NCI-H2171 treated with DMSO at 0.1 percent for 48 hours (cell line): ENCODE measurements at regions not wholly inside any gene's neighbourhood (a gene's known extent, or its start where the extent isn't known, plus 50 kb on each side); places are given as distances from the start of the nearest gene placed in this dataset.
A peak's percentile ranks its signal among the peaks of the same experiment; 100 is the strongest.
"Not testable (repeated sequence)": the region's sequence is repeated elsewhere in the genome, so short reads cannot be mapped to it uniquely, and the experiment has no call there.

ENCODE experiments used
- DNase-seq: peaks from one replicate; lab custom pipeline; 2025; lab: John Stamatoyannopoulos, UW

- no peak for DNase-seq
Measured at GRCh38 chr15:93360976-93361375, 272.0 kb upstream of the RGMA start.

GRCh38 chr15:93360318-93360717 is 271.3 kb upstream of the RGMA start:
- DNase-seq: no peak

DNA sequence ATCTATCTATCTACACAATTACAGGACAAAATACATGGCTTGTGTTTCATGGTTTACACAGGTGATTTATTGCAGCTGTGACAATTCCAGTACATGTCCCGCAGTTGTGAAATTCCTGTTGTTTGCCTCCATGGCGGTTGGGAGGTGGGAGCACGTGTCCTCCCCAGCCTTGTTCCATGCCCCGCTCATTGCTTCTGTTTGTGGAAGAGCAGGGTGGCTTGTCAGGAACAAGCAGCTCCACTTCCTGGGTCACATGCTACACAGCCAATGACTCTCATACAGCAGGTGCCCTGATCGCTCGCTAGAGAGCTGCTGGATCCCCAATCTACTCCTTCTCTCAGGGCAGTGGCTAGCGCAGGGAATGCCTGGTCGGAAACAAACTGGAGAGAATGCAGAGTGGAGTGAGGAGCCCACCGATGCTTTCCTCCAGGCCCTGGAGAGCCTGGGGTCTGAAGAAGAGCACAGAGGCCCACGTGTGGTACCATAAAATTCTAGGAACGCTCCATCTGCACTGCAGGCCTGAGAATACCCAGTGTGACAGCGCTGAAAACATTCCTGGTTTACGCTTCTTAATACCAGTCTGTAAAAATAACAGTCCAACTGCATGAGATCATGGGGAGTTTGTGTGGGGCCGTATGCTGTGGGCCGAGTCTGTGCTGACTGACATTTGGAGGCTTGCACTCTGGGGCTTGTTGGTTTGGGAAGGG is 270.6 kb upstream of the RGMA start:
- DNase-seq: no peak

DNA sequence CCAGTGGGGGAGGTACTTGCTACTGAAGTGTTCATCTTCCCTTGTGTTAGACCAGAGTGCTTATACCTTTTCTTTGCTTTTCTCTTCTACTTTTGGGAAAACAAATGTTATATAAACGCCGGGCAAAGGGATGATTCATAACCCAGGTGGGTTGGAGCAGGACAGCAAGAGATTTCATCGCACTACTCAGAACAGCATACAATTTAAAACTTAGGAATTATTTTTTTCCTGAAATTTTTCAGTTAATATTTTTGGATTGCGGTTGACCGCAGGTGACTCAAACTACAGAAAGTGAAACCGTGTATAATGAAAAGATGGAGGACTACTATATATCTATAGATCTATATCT is 270.0 kb upstream of the RGMA start:
- no peak for DNase-seq

DNA sequence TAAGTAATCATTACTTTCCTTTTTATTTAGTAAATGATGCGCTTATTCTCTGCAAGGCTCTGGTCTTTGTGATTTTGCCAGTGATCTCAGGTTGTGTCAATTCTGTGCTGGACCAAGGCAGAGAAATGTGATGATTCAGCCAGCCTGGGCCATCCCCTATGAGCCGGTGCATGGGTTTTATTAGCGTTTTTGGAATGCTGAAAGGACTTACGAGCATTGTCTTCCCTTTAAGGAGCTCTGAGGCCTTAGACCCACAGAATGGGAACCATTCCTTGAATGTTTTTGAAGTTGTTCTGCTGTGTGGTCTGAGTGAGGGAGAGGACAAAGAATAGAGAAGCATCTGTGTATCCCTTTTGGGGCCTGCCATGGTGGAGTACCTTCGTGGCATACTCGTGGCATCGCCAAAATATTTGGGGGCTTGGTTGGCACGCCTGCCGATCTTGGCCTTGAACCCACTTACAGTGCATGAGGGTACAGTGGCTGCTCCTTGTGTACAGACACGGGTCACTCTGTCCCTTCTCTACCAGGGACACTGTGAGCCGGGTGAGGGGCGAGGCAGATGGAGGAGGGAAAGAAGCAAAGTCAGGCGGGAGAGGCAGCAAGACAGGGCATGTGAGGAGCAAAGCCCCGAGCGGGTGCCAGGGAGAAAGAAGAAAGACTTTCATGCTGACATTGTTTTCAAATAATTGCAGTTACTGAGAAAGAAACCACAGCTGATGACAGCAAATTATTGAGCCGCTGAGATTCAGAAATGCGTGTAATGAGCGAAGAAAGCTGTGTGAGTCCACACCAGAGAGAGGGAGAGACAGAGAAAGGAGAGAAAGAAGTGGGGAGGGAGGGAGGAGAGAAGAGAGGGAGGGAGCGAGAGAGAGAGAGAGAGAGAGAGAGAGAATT is 269.4 kb upstream of the RGMA start:
- no peak for DNase-seq

GRCh38 chr15:93348711-93349545 is 259.9 kb upstream of the RGMA start:
- no peak for DNase-seq

GRCh38 chr15:93347986-93348385 is 259.0 kb upstream of the RGMA start:
- no peak for DNase-seq

- DNase-seq: no peak
Measured at GRCh38 chr15:93345981-93346380, 257.0 kb upstream of the RGMA start.

- not testable (repeated sequence) for DNase-seq
Measured at GRCh38 chr15:93343402-93343801, 254.4 kb upstream of the RGMA start.

DNA sequence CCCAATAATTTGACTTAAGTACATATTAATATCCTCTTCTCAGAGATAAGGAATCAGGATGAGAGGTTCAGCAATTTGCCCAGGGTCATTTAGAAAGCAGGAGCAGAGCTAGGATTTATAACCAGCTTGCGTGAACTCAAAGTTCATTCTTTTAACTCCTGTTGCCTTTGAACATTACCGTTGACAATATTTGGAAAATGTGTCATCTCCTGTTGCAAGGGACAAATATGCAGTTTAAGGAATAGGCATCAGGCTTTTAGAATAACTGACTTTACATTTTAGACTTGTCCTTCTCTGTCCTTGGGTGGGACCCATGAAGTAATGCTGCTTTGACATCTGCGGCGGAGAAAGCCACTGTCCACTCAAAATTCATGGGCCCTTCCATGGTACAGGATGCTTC is 252.2 kb upstream of the RGMA start:
- DNase-seq: no peak

DNA sequence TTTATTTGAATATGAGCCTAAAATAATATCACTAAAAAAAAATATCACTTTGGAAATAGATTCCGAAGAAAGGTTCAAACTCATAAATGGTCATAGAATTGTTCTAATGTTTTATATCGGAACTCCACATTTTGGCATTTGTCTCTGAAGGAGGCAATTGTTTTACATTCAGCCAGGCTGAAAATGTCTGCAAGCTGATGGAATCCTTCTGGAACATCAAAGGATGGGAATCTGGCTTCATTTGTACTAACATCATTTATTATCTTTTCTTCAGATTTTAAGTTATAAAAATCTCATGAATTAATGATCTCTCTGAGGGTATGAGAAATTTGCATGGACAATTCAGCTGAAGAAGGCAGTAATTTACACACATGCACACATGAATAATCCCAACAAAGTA is 251.4 kb upstream of the RGMA start:
- DNase-seq: no peak

- DNase-seq: no peak
Measured at GRCh38 chr15:93333796-93334195, 244.8 kb upstream of the RGMA start.

GRCh38 chr15:93333126-93333525 is 244.1 kb upstream of the RGMA start:
- not testable (repeated sequence) for DNase-seq

DNA sequence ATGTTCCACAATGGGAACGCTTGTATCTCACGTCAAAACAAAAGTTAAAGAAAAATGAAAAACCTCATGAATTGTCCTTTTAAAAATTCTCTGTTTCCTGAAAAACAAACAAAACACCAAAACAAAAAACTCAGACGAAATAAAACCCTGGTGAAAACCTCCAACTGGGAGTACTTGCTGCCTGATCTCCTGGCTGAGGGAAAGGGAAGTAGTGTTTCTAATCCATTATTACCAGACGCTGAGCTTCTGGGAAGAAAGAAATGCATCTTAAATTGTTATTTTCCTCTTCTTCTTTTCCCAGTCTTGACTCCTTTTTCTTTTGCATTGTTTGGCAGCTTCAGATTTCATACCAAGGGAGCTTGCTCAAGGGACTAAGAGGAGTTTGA is 243.2 kb upstream of the RGMA start:
- no peak for DNase-seq

- peak; percentile 72 for DNase-seq
Measured at GRCh38 chr15:93331545-93332167, 242.6 kb upstream of the RGMA start.

DNA sequence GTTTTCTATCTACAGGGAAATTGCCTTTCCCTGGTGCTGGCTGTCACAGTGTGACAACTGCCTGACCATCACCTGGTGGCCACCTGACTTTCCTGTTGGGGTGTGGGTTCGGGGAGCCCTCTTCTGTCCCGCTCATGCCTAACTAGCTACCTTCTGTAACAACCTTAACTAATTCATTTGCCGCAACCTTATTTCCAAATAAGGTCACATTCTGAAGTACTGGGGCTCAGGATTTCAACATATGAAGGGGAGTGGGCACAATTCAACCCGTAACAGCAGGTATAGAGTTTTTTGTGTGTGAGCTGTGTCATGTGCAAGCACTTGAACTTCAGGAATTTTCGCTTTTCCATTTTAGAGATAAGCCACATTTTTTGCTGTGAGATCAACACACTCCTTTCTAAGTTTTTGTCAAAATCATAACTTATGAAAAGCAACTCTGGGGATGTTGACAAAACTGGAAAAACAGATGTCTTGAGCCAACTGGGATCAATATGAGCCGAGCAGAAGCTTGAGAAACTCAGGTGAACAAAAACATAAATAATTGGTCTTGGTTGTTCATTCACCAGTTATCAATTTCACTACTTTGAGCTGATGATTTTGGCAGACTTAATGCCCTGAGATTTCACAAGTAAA is 242.0 kb upstream of the RGMA start:
- peak; percentile 15 for DNase-seq

DNA sequence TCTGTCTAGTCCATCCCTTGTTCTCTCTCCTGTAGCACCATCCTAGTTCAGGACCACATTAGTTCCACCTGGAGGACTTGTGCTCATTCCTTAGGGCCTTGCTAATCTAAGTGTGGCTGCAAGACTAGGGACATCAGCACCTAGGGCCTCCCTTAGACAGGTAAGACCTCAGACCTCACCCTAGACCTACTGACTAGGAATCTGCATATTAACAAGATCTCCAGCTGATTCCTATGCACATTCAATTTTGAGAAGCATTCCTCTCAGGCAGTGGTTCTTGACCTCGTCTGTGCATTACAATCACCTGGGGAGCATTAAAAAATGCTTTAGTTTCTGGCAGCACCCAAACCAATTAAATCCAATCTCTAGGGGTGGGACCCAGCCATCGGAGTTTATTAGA is 238.4 kb upstream of the RGMA start:
- no peak for DNase-seq

GRCh38 chr15:93324186-93324975 is 235.4 kb upstream of the RGMA start:
- DNase-seq: no peak

GRCh38 chr15:93321881-93322282 is 232.9 kb upstream of the RGMA start:
- no peak for DNase-seq

DNA sequence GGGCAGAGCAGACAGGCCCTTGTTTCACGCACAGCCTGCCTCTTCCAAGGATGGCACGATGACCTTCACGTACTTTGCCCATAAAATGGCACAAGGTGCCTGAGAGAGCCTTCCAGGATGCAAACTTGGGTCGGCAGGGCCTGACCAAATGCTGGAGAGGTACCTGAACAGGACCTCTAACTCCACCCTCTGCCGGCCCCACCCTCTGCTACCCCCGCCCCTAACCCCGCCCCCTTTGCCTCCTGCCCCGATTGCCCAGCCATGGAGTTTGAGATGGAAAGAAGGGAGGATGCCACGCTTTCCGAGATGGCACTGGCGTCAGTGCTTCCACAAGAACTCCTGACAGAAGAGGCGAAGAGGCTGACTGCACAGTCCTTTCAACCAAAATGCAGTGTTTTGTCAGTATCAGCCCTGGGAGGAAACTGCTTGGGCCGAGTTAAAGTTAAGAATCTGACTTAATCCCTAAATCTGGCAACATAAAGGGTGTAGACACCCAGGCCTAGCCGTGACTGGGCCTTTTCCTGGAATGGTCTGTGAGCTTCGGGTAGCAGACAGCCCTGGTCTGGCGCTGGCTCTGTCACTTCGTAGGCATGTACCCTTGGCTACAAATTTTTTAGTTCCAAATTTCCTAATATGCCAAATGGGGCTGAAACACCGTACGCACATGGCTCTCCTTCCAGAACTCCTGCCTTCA is 230.3 kb upstream of the RGMA start:
- no peak for DNase-seq
